ENCODE measurements at regions not wholly inside any gene's neighbourhood (a gene's known extent, or its start where the extent isn't known, plus 50 kb on each side); places are given as distances from the start of the nearest gene placed in this dataset.

DNA sequence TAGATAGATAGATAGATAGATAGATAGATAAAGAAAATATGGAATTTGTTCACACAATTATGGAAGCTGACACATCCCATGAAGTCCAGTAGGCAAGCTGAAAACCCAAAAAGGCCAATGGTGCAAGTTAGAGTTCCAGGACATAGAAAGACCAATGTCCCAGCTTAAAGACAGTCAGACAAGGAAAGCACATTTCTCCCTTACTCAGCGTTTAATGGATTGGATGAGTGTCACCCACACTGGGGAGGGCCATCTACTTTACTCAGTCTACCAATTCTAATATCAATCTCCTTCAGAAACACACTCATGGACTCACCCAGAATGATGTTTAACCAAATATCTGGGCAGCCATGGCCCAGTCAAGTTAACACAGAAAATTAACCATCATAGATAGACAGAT, 327.7 kb upstream of the CDH11 start:
- no peak for DNase-seq

DNA sequence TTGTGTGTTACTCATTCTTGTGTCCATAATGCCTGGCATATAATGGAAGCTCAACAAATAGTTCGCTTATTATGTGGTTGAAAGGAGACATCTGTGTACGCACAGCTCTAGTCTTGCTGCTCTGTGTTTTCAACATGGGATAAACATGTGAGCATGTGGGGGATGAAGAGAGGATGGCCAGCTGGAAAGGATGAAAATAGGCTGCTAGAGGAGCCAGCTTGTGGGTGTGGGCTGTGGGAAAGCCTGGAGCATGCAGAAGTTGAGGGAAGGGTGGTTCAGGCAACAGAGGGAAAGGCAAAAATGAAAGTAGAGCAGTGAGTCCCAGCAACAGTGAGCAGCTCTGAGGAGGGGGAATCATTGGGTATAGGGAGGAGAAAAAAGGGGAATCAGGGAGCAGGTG, 324.6 kb upstream of the CDH11 start:
- DNase-seq = no peak

DNA sequence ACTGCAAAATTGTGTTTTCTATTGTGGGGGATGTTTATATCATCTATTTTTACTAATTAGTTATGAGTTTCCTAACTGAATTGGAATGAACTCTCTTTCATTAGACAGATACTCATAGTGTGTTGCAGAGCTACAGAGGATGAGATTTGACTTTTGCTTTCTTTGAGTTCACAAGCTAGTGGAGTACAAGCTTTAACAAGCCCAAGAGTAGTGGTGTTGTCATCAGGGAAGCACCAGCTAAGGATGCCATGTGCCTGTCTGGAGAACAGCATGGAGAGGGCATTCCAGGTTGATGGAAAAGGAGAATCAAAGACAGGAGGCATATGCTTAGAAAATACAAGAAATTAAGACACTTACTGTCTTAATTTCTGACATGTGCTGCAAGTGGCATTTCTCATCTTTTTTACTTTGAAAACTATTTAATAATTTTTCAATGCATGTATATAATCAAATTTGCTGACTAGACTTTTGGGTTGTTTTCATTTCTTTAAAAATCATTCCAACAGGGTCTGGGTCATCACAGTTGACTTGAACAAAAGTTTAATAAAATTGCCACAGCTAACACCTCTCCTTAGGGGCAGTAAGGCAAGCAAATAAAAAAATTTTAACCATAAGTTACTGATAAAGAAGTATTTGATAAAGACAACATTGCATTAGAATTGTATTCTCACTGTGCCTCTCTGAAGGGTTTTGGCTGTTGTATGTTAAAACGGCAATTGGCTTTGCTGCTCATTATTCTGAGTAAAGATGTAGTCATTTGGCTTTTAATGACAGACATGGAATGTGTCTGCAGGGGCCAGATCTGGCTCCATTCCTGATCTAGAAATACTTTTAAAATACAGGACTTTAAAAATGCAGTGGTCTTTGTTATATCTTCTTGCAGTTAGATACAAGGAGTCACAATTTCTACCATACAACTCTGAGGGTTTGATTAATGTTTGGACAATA, 323.7 kb upstream of the CDH11 start:
- no peak for DNase-seq

- DNase-seq = peak; percentile 47
Observed at GRCh38 chr16:65441501-65441900, 319.6 kb upstream of the CDH11 start.

GRCh38 chr16:65429504-65430181, 307.8 kb upstream of the CDH11 start:
- DNase-seq = no peak

- no peak for DNase-seq
Observed at GRCh38 chr16:65426484-65426883, 304.6 kb upstream of the CDH11 start.

GRCh38 chr16:65422934-65423333, 301.1 kb upstream of the CDH11 start:
- DNase-seq = no peak

DNA sequence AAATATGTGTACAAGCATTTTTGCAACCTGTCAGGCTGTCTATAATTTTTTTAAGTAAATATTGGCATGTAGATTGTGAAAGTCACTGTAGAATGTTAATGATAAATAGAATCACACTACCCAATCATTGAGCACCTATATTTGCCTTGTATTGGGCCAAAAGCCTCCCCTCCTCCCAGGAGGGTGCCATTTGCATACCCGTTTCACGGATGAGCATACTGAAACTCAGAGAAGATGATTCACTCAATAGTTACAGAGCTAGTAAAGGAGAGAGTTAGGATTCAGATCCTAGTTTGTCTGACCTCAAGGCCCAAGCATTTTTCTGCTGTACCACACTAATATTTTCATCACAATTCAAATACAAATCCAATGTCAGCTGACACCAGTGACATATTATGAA, 299.7 kb upstream of the CDH11 start:
- DNase-seq = no peak

GRCh38 chr16:65418435-65418834, 296.6 kb upstream of the CDH11 start:
- DNase-seq = no peak

DNA sequence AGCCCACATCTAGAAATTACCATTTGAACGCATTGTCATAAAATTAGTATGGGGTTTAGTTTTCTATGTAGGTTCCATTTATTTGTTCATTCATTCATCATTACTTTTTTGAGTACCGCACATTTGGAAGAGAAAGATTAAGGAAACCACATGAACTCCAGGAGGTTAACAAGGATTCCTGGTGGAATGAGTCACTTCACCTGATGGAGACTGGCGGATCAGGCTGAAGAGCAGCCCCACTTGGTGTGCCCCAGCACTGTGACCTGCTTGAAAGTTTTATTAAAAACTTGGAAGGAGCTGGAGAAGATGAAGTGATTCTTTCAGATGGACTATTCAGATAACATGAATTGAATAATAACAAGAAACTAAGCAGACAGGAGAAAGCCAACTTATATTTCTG, 293.6 kb upstream of the CDH11 start:
- no peak for DNase-seq

- peak; percentile 24 for DNase-seq
Observed at GRCh38 chr16:65414284-65414984, 292.6 kb upstream of the CDH11 start.

DNA sequence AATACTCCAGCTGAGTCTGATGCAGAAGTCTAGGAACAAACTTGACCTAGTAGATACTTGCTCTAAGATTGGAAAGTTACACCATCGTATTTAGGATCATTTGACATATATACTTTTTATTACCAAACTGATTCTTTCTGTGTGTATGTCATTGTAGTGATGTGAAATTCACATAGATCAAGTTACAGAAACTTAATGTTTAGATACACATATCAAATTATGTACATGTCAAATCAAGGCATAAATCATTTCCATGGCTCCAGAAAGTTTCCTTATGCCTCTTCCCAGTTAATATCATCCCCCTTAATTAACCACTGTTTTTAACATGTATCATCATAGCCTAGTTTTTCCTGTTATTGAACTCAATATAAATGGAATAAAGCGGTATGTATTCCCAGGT, 292.0 kb upstream of the CDH11 start:
- no peak for DNase-seq

- no peak for DNase-seq
Observed at GRCh38 chr16:65410801-65411200, 288.9 kb upstream of the CDH11 start.

DNA sequence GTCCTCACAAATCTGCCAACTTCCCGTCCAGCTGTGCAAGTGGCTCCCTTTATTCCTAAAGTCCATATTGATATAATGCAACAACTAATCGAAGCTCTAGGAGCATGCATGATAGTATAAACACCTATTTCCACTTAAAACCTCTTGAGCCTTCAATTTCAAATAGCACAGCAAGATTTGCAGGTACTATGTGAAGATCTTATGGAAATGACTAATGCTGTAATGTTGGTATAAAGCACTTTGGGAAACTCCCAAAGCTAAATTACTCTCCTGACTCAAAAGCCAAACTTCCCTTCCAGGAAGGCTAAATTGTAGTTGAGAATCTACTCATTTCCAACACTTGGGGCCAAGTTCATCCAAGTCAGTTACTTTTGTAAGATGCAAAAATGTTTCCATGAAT, 287.6 kb upstream of the CDH11 start:
- no peak for DNase-seq

- no peak for DNase-seq
Observed at GRCh38 chr16:65406933-65407332, 285.1 kb upstream of the CDH11 start.

- no peak for DNase-seq
Observed at GRCh38 chr16:65406116-65406515, 284.3 kb upstream of the CDH11 start.

DNA sequence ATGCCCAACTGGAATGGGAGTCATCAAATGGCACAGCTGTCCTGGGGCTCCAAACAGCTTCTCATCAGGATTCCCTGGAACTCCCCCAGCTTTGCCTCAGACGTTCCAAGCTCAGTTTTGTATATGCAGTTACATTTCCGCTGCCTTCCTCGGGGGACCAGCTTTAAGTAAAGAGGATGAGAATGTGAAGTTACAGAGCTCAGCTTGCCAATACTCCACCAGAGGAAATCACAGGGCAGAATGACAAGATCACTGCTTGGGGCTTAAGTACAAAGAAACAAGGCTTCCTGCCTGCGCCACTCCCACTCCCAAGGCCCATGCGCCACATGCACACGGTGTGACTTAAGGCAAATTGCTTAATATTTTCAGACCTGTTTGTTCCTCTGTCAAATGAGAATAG, 272.4 kb upstream of the CDH11 start:
- DNase-seq = no peak

DNA sequence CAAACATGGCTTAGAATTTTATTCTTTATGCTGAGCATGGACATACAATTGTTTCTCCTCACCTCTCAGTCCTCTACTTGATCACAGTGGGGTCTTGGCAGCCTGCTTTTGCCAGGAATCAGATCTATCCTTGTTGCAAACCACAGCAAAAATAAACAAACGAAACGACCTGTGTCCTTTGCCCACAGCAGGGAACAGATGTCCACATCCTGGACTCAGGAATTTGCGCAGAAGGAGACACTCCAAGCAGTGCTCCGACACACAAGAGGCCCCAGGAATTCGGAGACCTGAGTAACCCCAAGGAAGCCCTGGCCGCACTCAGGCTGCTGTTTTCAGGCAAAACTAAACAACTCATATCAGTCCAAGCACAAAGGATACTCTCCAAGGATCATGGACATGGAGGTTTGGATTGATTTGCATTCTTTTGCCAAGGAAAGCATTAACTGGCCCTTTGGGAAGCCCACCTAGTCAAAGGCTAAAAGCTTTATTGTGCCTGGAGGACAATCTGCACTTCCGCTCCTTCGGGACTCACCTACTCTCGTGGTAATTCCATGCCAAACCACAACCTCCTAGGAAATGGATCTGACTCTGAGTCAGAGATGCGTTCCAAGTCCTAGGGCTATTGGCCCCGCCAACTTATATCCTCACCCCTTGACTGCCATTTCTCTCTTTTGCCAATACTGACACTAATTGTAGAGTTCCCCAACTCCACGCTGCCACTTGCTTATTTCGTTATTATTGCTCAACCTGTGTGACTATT, 271.1 kb upstream of the CDH11 start:
- DNase-seq = no peak

DNA sequence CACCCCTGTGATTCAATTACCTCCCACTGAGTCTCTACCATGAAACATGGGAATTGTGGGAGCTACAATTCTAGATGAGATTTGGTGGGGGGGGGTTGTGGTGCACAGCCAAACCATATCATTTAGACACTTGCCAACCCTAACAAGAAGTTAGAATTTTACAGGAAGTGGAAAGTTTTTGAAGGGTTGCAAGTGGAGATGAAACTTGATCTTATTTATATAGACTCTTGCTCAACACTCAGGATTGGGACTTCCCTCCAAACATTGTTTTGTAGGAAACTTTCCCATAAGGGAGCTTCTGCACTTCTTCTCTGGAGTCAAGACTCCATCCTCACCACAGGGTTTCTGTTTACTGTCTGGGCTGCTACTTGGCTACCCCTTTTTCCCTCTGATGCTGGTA, 266.7 kb upstream of the CDH11 start:
- DNase-seq = no peak

DNA sequence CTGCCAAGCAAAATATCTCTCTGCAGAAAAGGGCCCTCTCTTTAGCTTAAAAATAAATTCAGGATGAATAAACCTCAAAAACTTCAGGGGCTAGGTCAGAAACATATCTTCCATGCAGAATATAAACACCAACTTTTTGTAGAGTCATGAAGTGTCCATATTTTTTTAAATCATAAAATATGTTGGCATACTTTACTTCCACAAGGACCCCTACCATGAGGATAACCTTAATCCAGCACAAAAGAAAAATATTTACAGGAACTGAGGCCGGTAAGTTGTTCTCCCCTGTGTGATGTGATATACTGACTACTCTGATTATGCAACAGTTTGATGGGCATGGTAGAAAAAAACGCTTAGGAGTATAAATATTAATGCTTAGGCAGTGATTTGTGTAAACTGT, 264.8 kb upstream of the CDH11 start:
- no peak for DNase-seq

DNA sequence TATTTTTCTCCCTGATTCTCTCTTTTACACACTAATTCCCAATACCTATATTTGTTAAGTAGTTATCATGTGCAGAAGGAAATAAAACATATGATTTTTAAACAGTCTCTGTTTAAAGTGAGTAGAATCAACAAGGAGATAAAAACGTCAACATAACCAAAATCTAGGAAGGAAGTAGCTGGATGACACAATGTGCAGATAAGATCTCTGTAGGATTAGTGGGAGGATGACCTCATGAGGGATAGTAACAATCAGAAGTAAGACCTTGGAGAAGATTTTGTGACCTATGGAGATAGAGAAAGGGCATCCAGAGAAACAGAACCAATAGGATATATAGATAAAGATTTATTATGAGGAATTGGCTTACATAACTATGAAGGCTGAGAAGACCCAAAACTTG, 262.6 kb upstream of the CDH11 start:
- DNase-seq = peak; percentile 23

GRCh38 chr16:65377195-65377594, 255.3 kb upstream of the CDH11 start:
- no peak for DNase-seq

DNA sequence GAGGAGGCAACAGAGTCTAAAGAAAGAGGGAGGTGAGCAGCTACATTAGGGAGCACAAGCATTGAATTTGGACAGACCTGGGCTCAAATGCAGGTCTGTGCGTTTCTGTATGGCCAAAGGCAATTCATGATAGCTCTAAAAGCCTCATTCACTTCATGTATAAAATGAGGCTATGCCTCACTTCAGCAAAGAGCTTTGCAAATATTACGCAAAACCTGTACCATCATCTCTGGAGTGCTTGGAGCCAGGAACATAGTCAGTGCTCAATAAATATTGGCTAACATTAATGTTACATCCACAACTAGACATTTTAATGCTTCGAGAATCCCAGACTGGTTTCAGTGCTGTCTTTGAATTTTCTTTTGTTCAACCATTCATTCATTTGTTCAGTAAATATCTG, 254.7 kb upstream of the CDH11 start:
- DNase-seq = no peak

Data from OCI-M1 (cell line).